Stomach (tissue), 4 donors: ENCODE measurements at regions not wholly inside any gene's neighbourhood (a gene's known extent, or its start where the extent isn't known, plus 50 kb on each side); places are given as distances from the start of the nearest gene placed in this dataset.

ENCODE experiments used
- EP300 ChIP-seq: sonication (generic); formaldehyde crosslinking; IDR thresholded peaks from one replicate; pipeline ENCODE4 v1.6.1; 2017; ENCODE audit warnings: antibody characterized with exemption
- POLR2A ChIP-seq, 4 donors: fragments of 450-650 bp; IDR thresholded peaks; one replicate each; pipeline ENCODE4 v1.6.1; 2016; ENCODE audit warnings: antibody characterized with exemption in 4 of 4, control low read depth in 2 of 4, mild to moderate bottlenecking in 1 of 4, moderate library complexity in 1 of 4

DNA sequence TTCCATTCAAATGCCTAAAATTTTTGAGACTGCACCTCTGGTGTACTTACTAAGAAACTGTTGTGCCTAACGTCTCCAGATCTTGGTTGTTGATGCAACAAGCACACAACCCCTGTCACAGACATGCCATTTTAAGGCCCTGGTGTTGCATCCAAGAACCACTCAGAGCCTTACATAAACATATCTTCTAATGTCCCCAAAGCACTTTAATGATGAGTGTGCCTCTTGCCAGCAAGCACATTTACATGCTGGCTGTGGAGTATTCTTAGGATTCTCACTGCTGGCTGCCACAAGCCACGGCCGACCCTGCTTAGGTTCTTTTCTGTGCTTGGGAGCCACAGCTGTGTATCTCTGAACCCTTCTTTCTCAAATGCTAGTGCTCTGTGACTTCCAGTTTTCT, 201.4 kb downstream of the ADAMTS15 start:
- peak; percentile 42 for TF ChIP-seq EP300
- TF ChIP-seq POLR2A (IDR thresholded peaks at IDR 0.05): no peak
